SH-SY5Y (cell line): ENCODE measurements at regions not wholly inside any gene's neighbourhood (a gene's known extent, or its start where the extent isn't known, plus 50 kb on each side); places are given as distances from the start of the nearest gene placed in this dataset.

ENCODE experiments used
- GATA2 ChIP-seq: IDR thresholded peaks from 2 replicates; pipeline ENCODE4 v1.6.1; 2011; ENCODE audit warnings: mild to moderate bottlenecking, low read depth, low read length
- GATA3 ChIP-seq: IDR thresholded peaks from 2 replicates; pipeline ENCODE4 v1.6.1; 2011; ENCODE audit warnings: low read depth, mild to moderate bottlenecking, low read length, moderate library complexity

GRCh38 chr10:129277084-129277483, 190.0 kb upstream of the MGMT start:
- TF ChIP-seq GATA2 (no peak), GATA3 (no peak)
